Smooth muscle cell (in vitro differentiated cells): ENCODE measurements at regions not wholly inside any gene's neighbourhood (a gene's known extent, or its start where the extent isn't known, plus 50 kb on each side); places are given as distances from the start of the nearest gene placed in this dataset.

Experiments used
- DNase-seq: peaks from one replicate; lab custom pipeline; 2025; ENCODE audit not compliant: unreplicated experiment; lab: John Stamatoyannopoulos, UW
- H2AFZ ChIP-seq: fragments of 200-600 bp; sonication (generic); 2 replicates; pipeline ENCODE4 v1.6.0; 2016; ENCODE audit warnings: antibody characterized with exemption, low read depth, mild to moderate bottlenecking
- H3F3A ChIP-seq: fragments of 200-600 bp; sonication (generic); 2 replicates; pipeline ENCODE4 v1.6.0; 2017; ENCODE audit warnings: antibody characterized with exemption, low read depth
- H3K27ac ChIP-seq: fragments of 200-600 bp; sonication (generic); 2 replicates; pipeline ENCODE4 v1.5.1; 2016; ENCODE audit warnings: low read depth, mild to moderate bottlenecking
- H3K27me3 ChIP-seq: fragments of 200-600 bp; sonication (generic); 2 replicates; pipeline ENCODE4 v1.6.1; 2016; ENCODE audit warnings: low read depth, mild to moderate bottlenecking
- H3K36me3 ChIP-seq: fragments of 200-600 bp; sonication (generic); 2 replicates; pipeline ENCODE4 v1.5.1; 2016; ENCODE audit warnings: low read depth
- H3K4me1 ChIP-seq: fragments of 200-600 bp; sonication (generic); 2 replicates; pipeline ENCODE4 v1.5.1; 2016; ENCODE audit warnings: low read depth
- H3K4me2 ChIP-seq: fragments of 200-600 bp; sonication (generic); 2 replicates; pipeline ENCODE4 v1.6.0; 2016; ENCODE audit warnings: mild to moderate bottlenecking
- H3K4me3 ChIP-seq: fragments of 200-600 bp; sonication (generic); 2 replicates; pipeline ENCODE4 v1.5.1; 2016; ENCODE audit warnings: mild to moderate bottlenecking
- H3K79me2 ChIP-seq: fragments of 200-600 bp; sonication (generic); 2 replicates; pipeline ENCODE4 v1.6.0; 2016; ENCODE audit warnings: low read depth, mild to moderate bottlenecking
- H3K9ac ChIP-seq: fragments of 200-600 bp; sonication (generic); 2 replicates; pipeline ENCODE4 v1.6.0; 2016; ENCODE audit warnings: low read depth
- H3K9me3 ChIP-seq: fragments of 200-600 bp; sonication (generic); replicated peaks from 2 replicates; pipeline ENCODE4 v1.5.1; 2016; ENCODE audit warnings: low read depth
- H4K20me1 ChIP-seq: fragments of 200-600 bp; sonication (generic); 2 replicates; pipeline ENCODE4 v1.6.0; 2016; ENCODE audit warnings: low read depth
- WGBS: methylation state at CpG from one replicate; pipeline ENCODE4 v1.1.7; 2016; ENCODE audit warnings: low lambda C conversion rate; 5-methylcytosine and 5-hydroxymethylcytosine counted together
- TF ChIP-seq, protein P1 (sequence below): fragments of 200-600 bp; sonication (generic); IDR thresholded peaks from 2 replicates; pipeline ENCODE4 v1.5.1; 2017; ENCODE audit warnings: borderline replicate concordance, mild to moderate bottlenecking, antibody characterized with exemption; ENCODE audit not compliant: insufficient read depth, poor library complexity, severe bottlenecking

- Histone ChIP-seq H3K79me2 (no peaks in the 10 kb centered on the region), H2AFZ (no peak overlapping the region), H3K9ac (no peak overlapping the region), H3K36me3 (no peaks in the 10 kb centered on the region), H3K4me1 (peaks cover under 1% of the 10 kb centered on the region), H3K27me3 (peaks cover 14% of the 10 kb centered on the region), H3K4me2 (no peak overlapping the region), H3K27ac (no peak overlapping the region), H3K4me3 (no peak overlapping the region), H3K9me3 (no peaks in the 10 kb centered on the region), H3F3A (peaks cover 1% of the 10 kb centered on the region), H4K20me1 (no peaks in the 10 kb centered on the region)
- TF ChIP-seq, protein P1, sequence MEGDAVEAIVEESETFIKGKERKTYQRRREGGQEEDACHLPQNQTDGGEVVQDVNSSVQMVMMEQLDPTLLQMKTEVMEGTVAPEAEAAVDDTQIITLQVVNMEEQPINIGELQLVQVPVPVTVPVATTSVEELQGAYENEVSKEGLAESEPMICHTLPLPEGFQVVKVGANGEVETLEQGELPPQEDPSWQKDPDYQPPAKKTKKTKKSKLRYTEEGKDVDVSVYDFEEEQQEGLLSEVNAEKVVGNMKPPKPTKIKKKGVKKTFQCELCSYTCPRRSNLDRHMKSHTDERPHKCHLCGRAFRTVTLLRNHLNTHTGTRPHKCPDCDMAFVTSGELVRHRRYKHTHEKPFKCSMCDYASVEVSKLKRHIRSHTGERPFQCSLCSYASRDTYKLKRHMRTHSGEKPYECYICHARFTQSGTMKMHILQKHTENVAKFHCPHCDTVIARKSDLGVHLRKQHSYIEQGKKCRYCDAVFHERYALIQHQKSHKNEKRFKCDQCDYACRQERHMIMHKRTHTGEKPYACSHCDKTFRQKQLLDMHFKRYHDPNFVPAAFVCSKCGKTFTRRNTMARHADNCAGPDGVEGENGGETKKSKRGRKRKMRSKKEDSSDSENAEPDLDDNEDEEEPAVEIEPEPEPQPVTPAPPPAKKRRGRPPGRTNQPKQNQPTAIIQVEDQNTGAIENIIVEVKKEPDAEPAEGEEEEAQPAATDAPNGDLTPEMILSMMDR: no peak
- DNase-seq: no peak
- 92% methylated on average over 4 of the region's 4 CpGs for WGBS
These were observed 172.5 kb downstream of the DLEU7 start for GRCh38 chr13:50670847-50671496.

- no peaks in the 10 kb centered on the region for H3K36me3 ChIP-seq
- WGBS: 96% methylated on average over 3 of the region's 3 CpGs
- DNase-seq: no peak
- no peaks in the 10 kb centered on the region for H3K9me3 ChIP-seq
- no peaks in the 10 kb centered on the region for H3K79me2 ChIP-seq
- no peaks in the 10 kb centered on the region for H4K20me1 ChIP-seq
- no peak overlapping the region for H3K9ac ChIP-seq
- no peak overlapping the region for H3K27ac ChIP-seq
- H3K27me3 ChIP-seq: peaks cover 14% of the 10 kb centered on the region
- TF ChIP-seq, protein P1: no peak
- H3K4me1 ChIP-seq: peaks cover 6% of the 10 kb centered on the region
- no peak overlapping the region for H3K4me2 ChIP-seq
- no peak overlapping the region for H3K4me3 ChIP-seq
- peaks cover 5% of the 10 kb centered on the region for H3F3A ChIP-seq
- no peak overlapping the region for H2AFZ ChIP-seq
These were observed 172.0 kb downstream of the DLEU7 start for GRCh38 chr13:50671497-50671850.

DNA sequence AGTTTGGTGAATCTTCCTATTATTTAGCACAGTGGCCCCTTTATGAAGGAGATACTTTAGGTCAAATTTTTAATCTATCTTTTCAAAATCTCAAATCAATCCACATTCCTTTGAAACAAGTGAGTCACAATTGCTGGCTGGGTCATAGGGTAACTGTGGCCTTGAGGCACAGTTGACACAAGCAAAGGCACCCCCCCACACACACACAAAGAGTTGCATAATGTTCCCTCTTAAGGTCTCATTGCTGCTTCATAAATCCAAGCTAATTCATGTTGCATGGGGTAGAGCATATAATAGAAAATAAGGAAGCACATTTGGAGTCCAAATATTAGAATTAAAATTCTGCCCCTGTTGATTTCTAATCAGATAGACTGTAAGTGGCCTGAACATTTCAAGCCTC is 171.5 kb downstream of the DLEU7 start:
- H3K4me1 ChIP-seq: peaks cover 6% of the 10 kb centered on the region
- H2AFZ ChIP-seq: no peak overlapping the region
- no peaks in the 10 kb centered on the region for H3K9me3 ChIP-seq
- H3K27me3 ChIP-seq: peaks cover 14% of the 10 kb centered on the region
- H3K27ac ChIP-seq: no peak overlapping the region
- no peak overlapping the region for H3K9ac ChIP-seq
- no peaks in the 10 kb centered on the region for H3K79me2 ChIP-seq
- peaks cover 6% of the 10 kb centered on the region for H3F3A ChIP-seq
- no peaks in the 10 kb centered on the region for H3K36me3 ChIP-seq
- no peak overlapping the region for H3K4me3 ChIP-seq
- TF ChIP-seq, protein P1: no peak
- H3K4me2 ChIP-seq: no peak overlapping the region
- no peaks in the 10 kb centered on the region for H4K20me1 ChIP-seq
- no peak for DNase-seq

GRCh38 chr13:50675651-50676050 is 167.8 kb downstream of the DLEU7 start:
- 92% methylated on average over 4 of the region's 4 CpGs for WGBS
- no peak for DNase-seq
- peaks cover 21% of the 10 kb centered on the region for H3K4me1 ChIP-seq
- H3F3A ChIP-seq: peaks cover 11% of the 10 kb centered on the region
- no peak overlapping the region for H3K4me3 ChIP-seq
- no peaks in the 10 kb centered on the region for H3K36me3 ChIP-seq
- TF ChIP-seq, protein P1: no peak
- no peak overlapping the region for H2AFZ ChIP-seq
- H3K27ac ChIP-seq: peak overlapping the region; percentile 98
- no peaks in the 10 kb centered on the region for H4K20me1 ChIP-seq
- H3K79me2 ChIP-seq: no peaks in the 10 kb centered on the region
- no peaks in the 10 kb centered on the region for H3K27me3 ChIP-seq
- H3K4me2 ChIP-seq: peak overlapping the region; percentile 62
- no peak overlapping the region for H3K9ac ChIP-seq
- no peaks in the 10 kb centered on the region for H3K9me3 ChIP-seq
